Sigmoid colon (tissue), 6 donors: ENCODE measurements at regions not wholly inside any gene's neighbourhood (a gene's known extent, or its start where the extent isn't known, plus 50 kb on each side); places are given as distances from the start of the nearest gene placed in this dataset.

ENCODE experiments used
- DNase-seq: peaks from one replicate; pipeline ENCODE4 v3.0.0-alpha.2; 2019
- H3K27ac ChIP-seq, 4 donors: fragments of 200-600 bp; sonication (generic); one replicate each; pipeline ENCODE4 v1.5.1; 2016 to 2019; ENCODE audit warnings: mild to moderate bottlenecking in 1 of 4
- H3K27me3 ChIP-seq, 3 donors: fragments of 200-600 bp; sonication (generic); one replicate each; pipeline ENCODE4 v1.5.1; 2019; ENCODE audit warnings: mild to moderate bottlenecking in 1 of 3
- H3K36me3 ChIP-seq, 4 donors: fragments of 200-600 bp; sonication (generic); one replicate each; pipeline ENCODE4 v1.5.1; 2016 to 2019
- H3K4me1 ChIP-seq, 4 donors: fragments of 200-600 bp; sonication (generic); one replicate each; pipeline ENCODE4 v1.5.1; 2017 to 2019
- H3K4me3 ChIP-seq, 4 donors: fragments of 200-600 bp; sonication (generic); one replicate each; pipeline ENCODE4 v1.5.1; 2017 to 2019; ENCODE audit warnings: mild to moderate bottlenecking in 2 of 4, moderate library complexity in 1 of 4
- H3K9me3 ChIP-seq, 4 donors: fragments of 200-600 bp in 3 of 4; sonication (generic) in 3 of 4; one replicate each; pipeline versions ENCODE4 v1.5.1 to v1.6.1; 2013 to 2019
- CTCF ChIP-seq, 4 experiments: fragments of 450-650 bp in 3 of 4; fragments of 200-600 bp in 1 of 4; IDR thresholded peaks; one replicate each; pipeline ENCODE4 v1.5.1; 2016 to 2019; ENCODE audit warnings: antibody characterized with exemption in 4 of 4, mild to moderate bottlenecking in 3 of 4, moderate library complexity in 2 of 4
- EP300 ChIP-seq, 4 donors: sonication (generic); formaldehyde crosslinking; IDR thresholded peaks; one replicate each; pipeline ENCODE4 v1.6.1; 2017; ENCODE audit warnings: antibody characterized with exemption in 4 of 4
- POLR2A ChIP-seq, 2 donors: fragments of 450-650 bp; IDR thresholded peaks; one replicate each; pipeline ENCODE4 v1.6.1; 2016; ENCODE audit warnings: antibody characterized with exemption in 2 of 2, mild to moderate bottlenecking in 2 of 2, moderate library complexity in 2 of 2
- POLR2AphosphoS5 ChIP-seq, 4 donors: sonication (generic); formaldehyde crosslinking; IDR thresholded peaks; one replicate each; pipeline ENCODE4 v1.6.1; 2017; ENCODE audit warnings: antibody characterized with exemption in 4 of 4
- WGBS, 2 donors: extraction: QIAGEN DNeasy Blood & Tissue Kit; methylation state at CpG; one replicate each; pipeline ENCODE4 v1.1.7; 2013; 5-methylcytosine and 5-hydroxymethylcytosine counted together
- intact Hi-C: fragments of 100-400 bp; cut with DNase I; formaldehyde crosslinking; loops from one replicate; pipeline ENCODE4 v1.15.1; 2023
- small RNA-seq, 3 donors: library from RNA; depleted of rRNA; stranded (forward); fragments of <200 nt; gene quantifications; one replicate each; pipeline ENCODE3, GENCODE V24; 2016
- donor health status: healthy with polysubstance abuse.
- donor health status: healthy.

GRCh38 chr7:93626869-93627268, 52.3 kb upstream of the CALCR start:
- Histone ChIP-seq H3K4me3 (no peak overlapping the region), H3K9me3 (no peaks in the 10 kb centered on the region), H3K4me1 (no peaks in the 10 kb centered on the region), H3K36me3 (no peaks in the 10 kb centered on the region), H3K27me3 (no peaks in the 10 kb centered on the region), H3K27ac (no peak overlapping the region)
- TF ChIP-seq POLR2AphosphoS5 (IDR thresholded peaks at IDR 0.05) (no peak), EP300 (IDR thresholded peaks at IDR 0.05) (no peak), CTCF (IDR thresholded peaks at IDR 0.05) (no peak), POLR2A (IDR thresholded peaks at IDR 0.05) (no peak)
- intact Hi-C loops: no loop called here
- 32 to 57% methylated on average over 1 of the region's 1 CpG for WGBS, 2 donors
- DNase-seq: no peak

Small RNA genes lying in the stretch of these regions (small RNA-seq; reads per million reads assigned to genes)
- gene AC002075.2: 0 reads per million in 3 donors
- 0 reads per million in 3 donors for gene MIR4652
